IMR-90 (cell line): ENCODE measurements at regions not wholly inside any gene's neighbourhood (a gene's known extent, or its start where the extent isn't known, plus 50 kb on each side); places are given as distances from the start of the nearest gene placed in this dataset.

Experiments
- ATAC-seq: fragments of 200-7000 bp; cut with Tn5 transposase; 2 replicates; pipeline ENCODE4 v1.9.1; 2020; ENCODE audit warnings: low read depth, mild to moderate bottlenecking, moderate library complexity
- BruUV-seq: library from RNA; stranded (reverse); fragments of 400-500 nt; replicated peaks from 2 replicates; lab custom pipeline; 2021; lab: Mats Ljungman, UMichigan
- CTCF ChIA-PET: fragments of 300-600 bp; formaldehyde crosslinking; extraction: SDS; loops from one replicate; lab custom pipeline; 2021; ENCODE audit warnings: antibody characterized with exemption; lab: Yijun Ruan, JAX
- POLR2A ChIA-PET: fragments of 300-600 bp; sonication (Branson Sonifier 250); formaldehyde crosslinking; loops from one replicate; lab custom pipeline; 2022; ENCODE audit warnings: antibody characterized with exemption; ENCODE audit not compliant: unreplicated experiment; lab: Charles Lee
- DNase-seq: peaks from one replicate; pipeline ENCODE4 v3.0.0; 2013
- H2AFZ ChIP-seq: replicated peaks from 2 replicates; pipeline ENCODE3; 2013; ENCODE audit warnings: low read length, mild to moderate bottlenecking; ENCODE audit not compliant: poor library complexity
- H2AK5ac ChIP-seq: 2 replicates; pipeline ENCODE4 v1.6.1; 2013; ENCODE audit warnings: low read depth, low read length, inconsistent platforms
- H2AK9ac ChIP-seq: replicated peaks from 2 replicates; pipeline ENCODE3; 2013; ENCODE audit warnings: mild to moderate bottlenecking, low read depth, low read length, moderate library complexity; ENCODE audit not compliant: poor library complexity
- H2BK120ac ChIP-seq: 2 replicates; pipeline ENCODE4 v1.6.1; 2013; ENCODE audit warnings: low read depth, low read length, inconsistent platforms
- H2BK15ac ChIP-seq: 3 replicates; pipeline ENCODE4 v1.6.1; 2013; ENCODE audit warnings: low read depth, low read length, inconsistent platforms
- H2BK20ac ChIP-seq: 2 replicates; pipeline ENCODE4 v1.6.1; 2013; ENCODE audit warnings: low read depth, mild to moderate bottlenecking, inconsistent platforms, low read length, moderate library complexity
- H2BK5ac ChIP-seq: 2 replicates; pipeline ENCODE4 v1.6.1; 2013; ENCODE audit warnings: mild to moderate bottlenecking, low read depth, low read length, inconsistent platforms; ENCODE audit not compliant: poor library complexity, severe bottlenecking
- H3K14ac ChIP-seq: replicated peaks from 2 replicates; pipeline ENCODE4 v1.6.1; 2013; ENCODE audit warnings: low read depth, low read length, inconsistent platforms
- H3K18ac ChIP-seq: 2 replicates; pipeline ENCODE4 v1.6.1; 2013; ENCODE audit warnings: low read depth, low read length, control low read depth
- H3K23ac ChIP-seq: 2 replicates; pipeline ENCODE4 v1.6.1; 2013; ENCODE audit warnings: low read depth, low read length, inconsistent platforms
- H3K27ac ChIP-seq: 2 replicates; pipeline ENCODE4 v1.5.1; 2013; ENCODE audit warnings: mild to moderate bottlenecking, control low read depth, low read length; ENCODE audit not compliant: insufficient read depth
- H3K27me3 ChIP-seq: 2 replicates; pipeline ENCODE4 v1.6.1; 2013; ENCODE audit warnings: low read length; ENCODE audit not compliant: control insufficient read depth, insufficient read depth
- H3K36me3 ChIP-seq: 2 replicates; pipeline ENCODE4 v1.6.1; 2013; ENCODE audit warnings: low read length, mixed read lengths; ENCODE audit not compliant: control insufficient read depth, insufficient read depth
- H3K4ac ChIP-seq: 2 replicates; pipeline ENCODE4 v1.6.1; 2013; ENCODE audit warnings: low read depth, low read length, inconsistent platforms
- H3K4me1 ChIP-seq: 2 replicates; pipeline ENCODE4 v1.6.1; 2013; ENCODE audit warnings: low read length, mixed read lengths; ENCODE audit not compliant: control insufficient read depth, insufficient read depth
- H3K4me2 ChIP-seq: 2 replicates; pipeline ENCODE4 v1.6.1; 2013; ENCODE audit warnings: low read depth, mild to moderate bottlenecking, control low read depth, low read length, moderate library complexity
- H3K4me3 ChIP-seq: 2 replicates; pipeline ENCODE4 v1.5.1; 2013; ENCODE audit warnings: low read depth, mild to moderate bottlenecking, control low read depth, low read length, moderate library complexity; ENCODE audit not compliant: insufficient read depth
- H3K56ac ChIP-seq: 2 replicates; pipeline ENCODE4 v1.6.1; 2013; ENCODE audit warnings: low read length, inconsistent platforms; ENCODE audit not compliant: insufficient read depth; ENCODE audit errors: extremely low read depth
- H3K79me1 ChIP-seq, 2 experiments: 2 replicates each; pipeline ENCODE4 v1.6.1; 2013; ENCODE audit warnings: low read length in 2 of 2, inconsistent platforms in 1 of 2, low read depth in 1 of 2
- H3K9ac ChIP-seq: 2 replicates; pipeline ENCODE4 v1.6.1; 2013; ENCODE audit warnings: low read depth, low read length, control low read depth
- H3K9me1 ChIP-seq: 2 replicates; pipeline ENCODE4 v1.6.1; 2013; ENCODE audit warnings: low read length, inconsistent platforms; ENCODE audit not compliant: insufficient read depth
- H3K9me3 ChIP-seq: 2 replicates; pipeline ENCODE4 v1.6.1; 2013; ENCODE audit warnings: low read length; ENCODE audit not compliant: control insufficient read depth, insufficient read depth
- H4K20me1 ChIP-seq: 2 replicates; pipeline ENCODE4 v1.6.1; 2013; ENCODE audit warnings: low read length, inconsistent platforms; ENCODE audit not compliant: insufficient read depth
- H4K5ac ChIP-seq: 2 replicates; pipeline ENCODE4 v1.6.1; 2013; ENCODE audit warnings: mild to moderate bottlenecking, low read depth, low read length, control low read depth
- H4K8ac ChIP-seq, 2 experiments: 2 replicates each; pipeline ENCODE4 v1.6.1; 2013; ENCODE audit warnings: low read depth in 2 of 2, low read length in 2 of 2, control low read depth in 1 of 2, inconsistent platforms in 1 of 2
- H4K91ac ChIP-seq: 2 replicates; pipeline ENCODE4 v1.6.1; 2013; ENCODE audit warnings: low read depth, low read length, inconsistent platforms; ENCODE audit not compliant: insufficient read depth
- CEBPB ChIP-seq: IDR thresholded peaks from 2 replicates; pipeline ENCODE4 v1.6.1; 2012; ENCODE audit warnings: low read depth, low read length, improper control_type of control experiment
- CHD1 ChIP-seq: IDR thresholded peaks from 2 replicates; pipeline ENCODE4 v1.6.1; 2012; ENCODE audit warnings: low read depth, low read length, improper control_type of control experiment
- MAFK ChIP-seq: IDR thresholded peaks from 2 replicates; pipeline ENCODE4 v1.6.1; 2012; ENCODE audit warnings: low read depth, low read length, improper control_type of control experiment
- MXI1 ChIP-seq: IDR thresholded peaks from 2 replicates; pipeline ENCODE4 v1.6.1; 2012; ENCODE audit warnings: low read depth, mild to moderate bottlenecking, low read length, moderate library complexity, borderline replicate concordance
- POLR2A ChIP-seq: IDR thresholded peaks from 2 replicates; pipeline ENCODE4 v1.6.1; 2012; ENCODE audit warnings: mild to moderate bottlenecking, low read depth, low read length
- RCOR1 ChIP-seq: IDR thresholded peaks from 2 replicates; pipeline ENCODE4 v1.6.1; 2012; ENCODE audit warnings: mild to moderate bottlenecking, low read length, improper control_type of control experiment; ENCODE audit not compliant: insufficient replicate concordance
- SMC3 ChIP-seq: fragments of 150-350 bp; IDR thresholded peaks from 2 replicates; pipeline ENCODE4 v1.6.1; 2016; ENCODE audit warnings: low read depth, mild to moderate bottlenecking, antibody characterized with exemption, low read length, moderate library complexity
- WGBS, 2 experiments: methylation state at CpG; one replicate each; pipeline versions ENCODE4 v1.1.5 to v1.1.7; 2013; ENCODE audit warnings: missing lambda C conversion rate in 2 of 2; ENCODE audit not compliant: insufficient read length in 1 of 2; ENCODE audit errors: extremely low coverage in 2 of 2; 5-methylcytosine and 5-hydroxymethylcytosine counted together
- dilution Hi-C: fragments of 300-500 bp; cut with HindIII; formaldehyde crosslinking; loops from one replicate; pipeline ENCODE4 v1.14.3; 2018; ENCODE audit warnings: low sequenced_read_pairs; ENCODE audit not compliant: unreplicated experiment
- in situ Hi-C: fragments of 300-500 bp; cut with MboI; formaldehyde crosslinking; loops from 3 replicates; pipeline ENCODE4 v1.14.3; 2019; ENCODE audit warnings: low sequenced_read_pairs, inconsistent platforms, mixed read lengths
- intact Hi-C: fragments of 100-400 bp; cut with micrococcal nuclease; formaldehyde crosslinking; loops from 2 replicates; pipeline ENCODE4 v1.10.0; 2022
- TF ChIP-seq, protein P1 (sequence below): fragments of 150-350 bp; IDR thresholded peaks from 2 replicates; pipeline ENCODE4 v1.6.1; 2017; ENCODE audit warnings: mild to moderate bottlenecking, antibody characterized with exemption, low read length, low read depth

DNA sequence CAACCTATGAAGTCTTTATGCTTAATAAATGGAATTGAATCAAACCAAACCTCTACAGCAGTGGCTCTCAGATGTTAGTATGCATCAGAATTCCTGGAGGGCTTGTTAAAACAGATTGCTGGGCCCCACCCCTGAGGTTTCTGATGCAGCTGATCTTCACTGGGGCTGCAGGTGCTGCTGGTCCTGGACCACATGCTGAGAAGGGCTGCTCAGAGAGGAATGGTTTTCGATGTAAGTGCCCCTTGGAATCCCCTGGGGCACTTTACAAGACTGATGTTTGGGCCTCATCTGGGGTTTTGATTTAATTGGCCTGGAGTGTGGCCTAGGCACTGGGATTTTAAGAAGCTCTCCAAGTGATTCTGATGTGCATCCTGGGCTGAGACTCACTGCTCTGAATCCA lies 403.8 kb upstream of the HS6ST1 start:
- Histone ChIP-seq H3K4me3 (no peak overlapping the region), H3K9ac (no peak overlapping the region), H2AK5ac (no peak overlapping the region), H3K79me1 (no peaks in the 10 kb centered on the region), H2BK120ac (no peak overlapping the region), H3K27ac (no peak overlapping the region), H3K18ac (no peak overlapping the region), H3K9me3 (no peaks in the 10 kb centered on the region), H3K36me3 (no peaks in the 10 kb centered on the region), H3K14ac (no peak overlapping the region), H3K4me1 (peaks cover 3% of the 10 kb centered on the region; the same call in 1 of the 2 replicates), H2BK5ac (no peak overlapping the region), H3K4ac (no peak overlapping the region), H3K56ac (no peak overlapping the region), H4K91ac (no peak overlapping the region), H2BK15ac (no peak overlapping the region), H3K9me1 (no peaks in the 10 kb centered on the region), H3K27me3 (peaks cover 6% of the 10 kb centered on the region), H3K23ac (no peak overlapping the region), H2AFZ (no peak overlapping the region), H3K4me2 (no peak overlapping the region), H2AK9ac (no peak overlapping the region), H4K5ac (no peak overlapping the region), H2BK20ac (no peak overlapping the region), H4K20me1 (no peaks in the 10 kb centered on the region), H4K8ac (no peak overlapping the region)
- POLR2A ChIA-PET, result no interaction called here
- TF ChIP-seq POLR2A (no peak), MAFK (no peak), MXI1 (no peak), SMC3 (no peak), RCOR1 (no peak), CHD1 (no peak), CEBPB (no peak)
- TF ChIP-seq, protein P1, sequence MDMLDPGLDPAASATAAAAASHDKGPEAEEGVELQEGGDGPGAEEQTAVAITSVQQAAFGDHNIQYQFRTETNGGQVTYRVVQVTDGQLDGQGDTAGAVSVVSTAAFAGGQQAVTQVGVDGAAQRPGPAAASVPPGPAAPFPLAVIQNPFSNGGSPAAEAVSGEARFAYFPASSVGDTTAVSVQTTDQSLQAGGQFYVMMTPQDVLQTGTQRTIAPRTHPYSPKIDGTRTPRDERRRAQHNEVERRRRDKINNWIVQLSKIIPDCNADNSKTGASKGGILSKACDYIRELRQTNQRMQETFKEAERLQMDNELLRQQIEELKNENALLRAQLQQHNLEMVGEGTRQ, result no peak
- in situ Hi-C loops (loop anchor here (10.0 kb wide), 1 partner anchor 398 kb away; no protein-coding TSS in a partner anchor), dilution Hi-C loops (no loop called here), intact Hi-C loops (no loop called here)
- no peak for ATAC-seq
- no TSS peak for BruUV-seq
- CTCF ChIA-PET, result interaction anchor here (1.0 to 1.1 kb wide), 2 partner anchors 14 to 33 kb away, joined by 3 read pairs; no protein-coding TSS in a partner anchor
- DNase-seq, result no peak
- WGBS, 2 experiments, result no CpG with 5 or more reads among the region's 1 CpG
